Heart right ventricle (tissue), 16 donors: ENCODE measurements at regions not wholly inside any gene's neighbourhood (a gene's known extent, or its start where the extent isn't known, plus 50 kb on each side); places are given as distances from the start of the nearest gene placed in this dataset.

Source experiments
- ATAC-seq, 8 donors: fragments of 200-7000 bp; cut with Tn5 transposase; one replicate each; pipeline ENCODE4 v1.9.1; 2020; ENCODE audit warnings: mild to moderate bottlenecking in 8 of 8, moderate library complexity in 8 of 8, moderate number of reproducible peaks in 1 of 8
- DNase-seq, 2 donors: peaks; one replicate each; pipeline ENCODE4 v3.0.0-alpha.2; 2020
- H3K27ac ChIP-seq, 10 donors: fragments of 200-600 bp; sonication (generic) in 2 of 10; one replicate each; pipeline versions ENCODE4 v1.5.0 to v1.8.0; 2020 to 2022; ENCODE audit warnings: mild to moderate bottlenecking in 3 of 10
- H3K27me3 ChIP-seq, 7 donors: fragments of 200-600 bp; one replicate each; pipeline ENCODE4 v1.8.0; 2021 to 2022; ENCODE audit warnings: mild to moderate bottlenecking in 2 of 7
- H3K36me3 ChIP-seq, 9 donors: fragments of 200-600 bp; sonication (generic) in 1 of 9; one replicate each; pipeline versions ENCODE4 v1.5.0 to v1.8.0; 2020 to 2022; ENCODE audit warnings: mild to moderate bottlenecking in 2 of 9
- H3K4me1 ChIP-seq, 9 donors: fragments of 200-600 bp; sonication (generic) in 1 of 9; one replicate each; pipeline versions ENCODE4 v1.5.0 to v1.8.0; 2020 to 2022; ENCODE audit warnings: mild to moderate bottlenecking in 4 of 9
- H3K4me3 ChIP-seq, 10 donors: fragments of 200-600 bp; sonication (generic) in 2 of 10; one replicate each; pipeline versions ENCODE4 v1.5.0 to v1.8.0; 2020 to 2022; ENCODE audit warnings: mild to moderate bottlenecking in 7 of 10, moderate library complexity in 2 of 10
- H3K9me3 ChIP-seq, 11 donors: fragments of 200-600 bp in 10 of 11; sonication (generic) in 2 of 11; one replicate each; pipeline versions ENCODE4 v1.5.0 to v1.8.0; 2013 to 2022; ENCODE audit warnings: mild to moderate bottlenecking in 2 of 11, control low read depth in 1 of 11, moderate library complexity in 1 of 11
- CTCF ChIP-seq, 9 donors: fragments of 200-600 bp; sonication (generic) in 2 of 9; IDR thresholded peaks; one replicate each; pipeline versions ENCODE4 v1.5.0 to v1.8.0; 2021 to 2022; ENCODE audit warnings: antibody characterized with exemption in 9 of 9, mild to moderate bottlenecking in 5 of 9, moderate library complexity in 1 of 9
- WGBS, 2 donors: extraction: QIAGEN DNeasy Blood & Tissue Kit; methylation state at CpG; one replicate each; pipeline ENCODE4 v1.1.7; 2013; ENCODE audit warnings: inconsistent platforms in 1 of 2; 5-methylcytosine and 5-hydroxymethylcytosine counted together
- intact Hi-C, 10 donors: fragments of 100-400 bp; cut with DNase I; formaldehyde crosslinking; loops; one replicate each; pipeline versions ENCODE4 v1.11.1 to v1.14.2; 2022
- donor health status: Arrhythmogenic right ventricular cardiomyopathy.
- donor health status: ischemic (EF 13 %, LVEDD 7.1; RV severe dilation, severe dysfunction).
- donor health status: healthy with polysubstance abuse.
- donor health status: DM: no; HTN: yes; CAD: no.
- donor health status: DM: no; HTN: no; CAD: no.
- donor health status: ischemic (EF 25% LVEDD 6.9; RV normal size, moderate dysfunction).
- donor health status: ischemic (EF 25% LVEDD 5.7; RV mildly dilated, moderate dysfunction).
- donor health status: healthy.
- donor health status: DM: yes; HTN: yes; CAD: no.
- donor health status: Ischemic cardiomyopathy.
- donor health status: ischemic (EF 35%, LVEDD 5.7; RV mildly dilated, moderate dysfunction).
- donor health status: nonischemic (EF 11% LVEDD 7.7; RV severe dilation, severe dysfunction).
- donor health status: DM: yes; HTN: yes; CAD: no.
- donor health status: PGD.
- donor health status: ischemic (EF 29% LVEDD 5.4; RV normal size, mild dysfunction).
- donor health status: nonischemic (EF 23%, LVEDD 6.1; RV moderate dilation, normal function).

GRCh38 chr5:165290535-165290934 is 1785.1 kb downstream of the MAT2B start:
- intact Hi-C loops: no loop called here
- no peak for TF ChIP-seq CTCF (IDR thresholded peaks at IDR 0.05)
- no peaks in the 10 kb centered on the region for H3K36me3 ChIP-seq
- H3K4me1 ChIP-seq: no peaks in the 10 kb centered on the region
- H3K27ac ChIP-seq: no peak overlapping the region
- no peak for DNase-seq
- no peak for ATAC-seq
- WGBS, 2 donors: 32 to 47% methylated on average over 2 of the region's 2 CpGs
- H3K9me3 ChIP-seq: peaks cover 0 to 14% (median 0%) of the 10 kb centered on the region in 11 donors
- H3K27me3 ChIP-seq: no peaks in the 10 kb centered on the region
- no peak overlapping the region for H3K4me3 ChIP-seq

DNA sequence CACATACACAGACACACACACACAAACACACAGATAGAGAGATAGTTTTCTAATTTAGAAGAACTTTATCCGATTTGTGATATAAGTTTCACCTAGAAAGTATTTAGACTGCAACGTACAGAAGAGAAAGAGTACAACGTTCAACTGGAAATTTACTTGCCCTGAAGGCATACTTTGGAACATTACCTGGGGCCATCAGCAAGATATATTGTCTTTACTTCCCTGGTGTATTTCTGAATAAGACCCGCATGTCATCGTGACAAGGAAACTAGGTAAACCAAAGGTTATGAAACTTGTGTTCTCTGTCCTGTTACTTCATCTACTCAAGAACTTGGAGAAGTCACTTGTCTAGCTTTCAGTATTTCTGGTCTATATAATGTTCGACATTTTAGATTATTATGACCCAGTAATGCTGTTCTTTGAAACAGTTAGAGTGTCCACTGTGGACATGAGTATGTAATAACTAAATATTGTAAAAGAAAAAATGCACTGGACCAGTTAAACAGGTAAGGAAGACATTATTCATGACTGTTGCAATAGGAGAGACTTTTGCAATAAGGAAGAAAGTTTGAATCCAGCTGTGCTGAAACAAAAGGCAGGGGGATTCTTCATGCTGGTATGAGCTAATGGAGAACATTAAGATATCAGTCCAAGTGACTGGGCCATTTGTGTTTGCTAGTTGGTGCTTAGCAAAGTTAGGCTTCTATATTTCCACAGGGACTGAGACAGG is 1791.1 kb downstream of the MAT2B start:
- ATAC-seq (no peak), DNase-seq (no peak)
- intact Hi-C loops: no loop called here

DNA sequence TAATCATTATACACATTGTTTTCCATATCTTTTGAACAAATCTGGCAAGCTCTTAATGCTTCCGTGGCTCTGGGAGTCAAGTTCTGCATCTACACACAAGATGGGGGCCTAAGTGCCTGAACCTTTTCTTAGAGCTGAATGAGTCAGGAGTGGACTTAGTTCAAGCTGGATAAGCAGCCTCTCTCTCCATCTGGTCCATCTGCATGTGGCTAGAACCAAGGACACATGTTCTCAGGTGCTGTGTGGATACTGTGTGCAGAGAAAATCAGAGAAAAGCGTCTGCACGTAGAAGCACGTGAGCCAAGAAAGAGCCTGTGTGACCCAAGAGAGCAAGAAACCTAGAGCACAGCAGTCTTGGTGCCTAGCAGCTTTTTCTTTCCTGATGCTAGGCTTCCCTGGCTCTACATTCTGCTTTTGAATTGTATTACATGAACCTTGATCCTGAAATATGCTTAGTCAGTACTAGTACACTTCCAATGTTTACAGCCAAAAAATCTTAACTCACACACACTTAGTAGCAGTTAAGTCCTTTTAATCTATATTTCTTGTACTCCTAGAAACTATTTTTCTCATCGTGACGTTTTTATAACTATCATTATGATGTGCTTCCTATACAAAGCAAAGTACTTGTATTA is 1798.9 kb downstream of the MAT2B start:
- no peak for TF ChIP-seq CTCF (IDR thresholded peaks at IDR 0.05)

More for the DNA sequence above, 1791.1 kb downstream of the MAT2B start:
- H3K4me3 ChIP-seq: no peak overlapping the region
- TF ChIP-seq CTCF (IDR thresholded peaks at IDR 0.05): no peak
- no peaks in the 10 kb centered on the region for H3K36me3 ChIP-seq
- no peak overlapping the region for H3K27ac ChIP-seq
- WGBS, 2 donors: 87 to 91% methylated on average over 6 of the region's 6 CpGs
- peaks cover 0 to 14% (median 0%) of the 10 kb centered on the region in 11 donors for H3K9me3 ChIP-seq
- H3K4me1 ChIP-seq: no peaks in the 10 kb centered on the region
- H3K27me3 ChIP-seq: no peaks in the 10 kb centered on the region

GRCh38 chr5:165305596-165305995 is 1800.2 kb downstream of the MAT2B start:
- peaks cover 0 to 4% (median 0%) of the 10 kb centered on the region in 11 donors for H3K9me3 ChIP-seq
- TF ChIP-seq CTCF (IDR thresholded peaks at IDR 0.05): no peak
- no peaks in the 10 kb centered on the region for H3K4me1 ChIP-seq
- no peak overlapping the region for H3K4me3 ChIP-seq
- no peak for ATAC-seq
- DNase-seq: no peak
- 47 to 74% methylated on average over 6 of the region's 6 CpGs for WGBS, 2 donors
- H3K27ac ChIP-seq: no peak overlapping the region
- no peaks in the 10 kb centered on the region for H3K36me3 ChIP-seq
- no peaks in the 10 kb centered on the region for H3K27me3 ChIP-seq
- intact Hi-C loops: no loop called here

More for the DNA sequence above, 1798.9 kb downstream of the MAT2B start:
- ATAC-seq (no peak), DNase-seq (no peak)
- no peak overlapping the region for H3K4me3 ChIP-seq
- H3K27ac ChIP-seq: no peak overlapping the region
- H3K4me1 ChIP-seq: no peaks in the 10 kb centered on the region
- peaks cover 0 to 4% (median 0%) of the 10 kb centered on the region in 11 donors for H3K9me3 ChIP-seq
- WGBS, 2 donors: 81 to 83% methylated on average over 6 of the region's 6 CpGs
- intact Hi-C loops: no loop called here
- no peaks in the 10 kb centered on the region for H3K36me3 ChIP-seq
- no peaks in the 10 kb centered on the region for H3K27me3 ChIP-seq
